ENCODE measurements at regions not wholly inside any gene's neighbourhood (a gene's known extent, or its start where the extent isn't known, plus 50 kb on each side); places are given as distances from the start of the nearest gene placed in this dataset.
A peak's percentile ranks its signal among the peaks of the same experiment; 100 is the strongest.

DNA sequence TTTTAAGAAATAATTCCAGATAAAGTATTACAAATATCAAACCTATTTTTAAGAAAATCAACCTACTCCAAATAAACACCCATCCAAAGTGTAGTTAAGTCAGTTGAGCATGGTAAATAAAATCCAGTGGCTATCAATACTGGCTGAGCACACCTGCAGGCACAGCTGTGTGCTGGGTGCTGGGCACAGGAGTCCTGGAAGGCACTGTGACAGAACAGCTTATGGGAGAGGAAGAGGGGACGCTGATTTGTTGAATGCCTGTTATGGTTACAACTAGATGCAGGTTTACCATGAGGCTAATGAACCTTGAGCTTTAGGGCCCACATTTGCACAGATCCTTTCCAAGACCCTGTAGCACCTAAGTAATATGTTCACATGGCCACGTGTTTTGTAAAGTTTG lies 202.7 kb downstream of the MTX2 start:
- DNase-seq, result no peak

GRCh38 chr2:176473177-176473576 lies 203.9 kb downstream of the MTX2 start:
- DNase-seq, result no peak

DNA sequence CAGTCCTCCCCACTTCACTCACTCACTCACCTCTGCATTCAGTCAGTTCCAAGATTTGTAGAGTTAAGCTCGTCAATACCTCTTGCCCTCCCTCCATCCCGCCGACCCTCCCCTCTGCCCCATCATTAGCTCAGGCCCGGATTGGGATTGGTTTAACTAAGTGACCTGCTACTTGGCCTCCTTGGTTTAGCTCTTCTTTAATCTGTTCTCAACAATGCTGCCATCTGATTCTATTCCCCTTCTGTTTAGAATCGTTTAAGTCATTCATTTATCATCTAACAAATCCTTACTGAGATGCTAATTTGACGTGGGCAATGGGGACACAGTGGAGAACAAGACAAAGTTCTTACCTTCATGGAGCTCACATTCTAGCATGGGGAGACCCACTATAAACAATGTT lies 204.6 kb downstream of the MTX2 start:
- no peak for DNase-seq

- DNase-seq, result no peak
These were observed 208.1 kb downstream of the MTX2 start for GRCh38 chr2:176477336-176477735.

DNA sequence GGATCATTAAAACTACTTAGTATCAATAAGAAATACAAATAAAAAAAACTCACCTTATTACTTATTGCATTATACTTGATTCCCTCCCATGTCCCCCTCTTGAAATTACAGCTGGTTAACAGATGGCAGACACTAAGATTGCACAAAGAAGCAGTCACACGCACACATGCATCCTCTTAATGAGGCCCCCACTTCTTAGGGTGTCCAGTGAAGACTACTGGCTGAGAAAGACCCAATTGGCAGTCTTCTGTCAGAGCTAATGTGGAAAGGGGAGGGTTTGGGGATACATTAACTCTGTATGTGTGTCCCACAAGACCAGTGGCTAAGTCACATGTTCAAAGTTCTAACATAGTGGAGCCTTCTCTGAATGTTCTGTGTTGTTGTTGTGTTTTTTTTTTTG lies 210.7 kb downstream of the MTX2 start:
- no peak for DNase-seq

GRCh38 chr2:176482107-176482506 lies 212.9 kb downstream of the MTX2 start:
- DNase-seq, result no peak

DNA sequence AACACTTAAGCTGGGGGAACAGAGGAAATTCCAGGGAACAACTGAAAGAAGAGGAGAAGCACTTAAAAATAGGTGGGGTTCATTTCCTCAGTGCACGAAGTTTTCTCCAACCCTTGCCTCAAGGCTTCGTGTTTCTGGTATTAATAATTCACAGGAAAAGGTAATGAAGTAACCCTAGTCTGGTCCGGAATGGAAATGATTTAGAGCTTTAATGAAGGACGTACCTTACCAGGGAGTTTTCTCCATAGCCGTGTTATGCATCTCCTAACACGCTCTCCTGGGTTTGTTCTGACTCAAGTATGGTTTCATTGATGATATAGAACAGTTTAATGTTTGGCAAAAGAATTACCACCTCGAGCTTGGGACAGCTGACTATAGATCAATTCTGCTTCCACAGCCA lies 214.2 kb downstream of the MTX2 start:
- DNase-seq, result no peak

DNA sequence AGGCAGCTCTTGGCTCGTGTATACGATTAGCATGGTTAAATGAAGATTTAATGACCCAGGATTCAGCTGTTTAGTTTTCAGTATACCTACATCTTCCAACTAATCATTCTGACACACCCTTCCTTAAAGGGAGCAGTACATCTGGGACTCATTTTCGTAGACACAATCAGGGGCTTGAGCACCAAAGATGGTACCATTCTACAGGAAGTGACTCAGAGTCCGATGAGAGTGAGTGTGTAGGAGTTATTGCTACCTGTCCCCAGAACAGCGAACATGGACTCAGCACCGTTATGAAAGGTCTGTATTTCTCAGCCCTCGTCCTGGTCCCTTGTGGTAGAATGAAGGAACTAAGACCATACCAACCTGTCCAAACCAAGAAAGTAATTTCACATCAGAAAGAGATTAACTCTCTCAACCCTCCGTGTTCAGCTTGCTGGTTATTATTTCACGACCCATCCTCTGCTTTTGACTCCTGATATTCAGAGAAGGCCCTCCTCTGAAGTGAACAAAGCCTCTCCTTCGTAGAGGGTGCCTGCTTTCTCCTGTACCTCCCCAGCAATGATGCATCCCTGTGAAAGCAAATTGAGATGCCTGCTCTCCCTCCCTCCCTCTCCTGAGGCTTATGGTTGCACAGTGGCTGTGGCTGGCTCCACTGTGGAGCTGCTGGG lies 214.8 kb downstream of the MTX2 start:
- no peak for DNase-seq

- DNase-seq, result no peak
These were observed 215.6 kb downstream of the MTX2 start for GRCh38 chr2:176484838-176485237.

DNA sequence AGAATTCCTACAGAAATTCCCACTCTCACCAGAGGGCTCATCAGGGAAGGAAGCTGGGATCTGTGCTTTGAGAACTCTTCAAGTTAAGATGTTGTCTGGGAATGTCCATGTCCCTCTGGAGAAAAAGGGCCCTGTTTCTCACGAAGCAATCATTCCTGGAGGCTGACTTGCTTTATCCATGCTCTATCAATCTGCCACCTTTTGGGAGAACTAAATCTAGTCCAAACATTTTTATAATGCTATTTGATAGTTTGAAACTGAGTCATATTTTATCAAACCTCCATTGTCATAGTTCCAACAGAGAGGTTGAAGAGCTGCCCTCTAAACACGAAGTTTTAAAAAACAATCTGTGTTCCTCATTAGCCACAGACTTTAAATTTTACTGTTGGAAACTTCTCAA lies 219.2 kb downstream of the MTX2 start:
- DNase-seq, result no peak

DNA sequence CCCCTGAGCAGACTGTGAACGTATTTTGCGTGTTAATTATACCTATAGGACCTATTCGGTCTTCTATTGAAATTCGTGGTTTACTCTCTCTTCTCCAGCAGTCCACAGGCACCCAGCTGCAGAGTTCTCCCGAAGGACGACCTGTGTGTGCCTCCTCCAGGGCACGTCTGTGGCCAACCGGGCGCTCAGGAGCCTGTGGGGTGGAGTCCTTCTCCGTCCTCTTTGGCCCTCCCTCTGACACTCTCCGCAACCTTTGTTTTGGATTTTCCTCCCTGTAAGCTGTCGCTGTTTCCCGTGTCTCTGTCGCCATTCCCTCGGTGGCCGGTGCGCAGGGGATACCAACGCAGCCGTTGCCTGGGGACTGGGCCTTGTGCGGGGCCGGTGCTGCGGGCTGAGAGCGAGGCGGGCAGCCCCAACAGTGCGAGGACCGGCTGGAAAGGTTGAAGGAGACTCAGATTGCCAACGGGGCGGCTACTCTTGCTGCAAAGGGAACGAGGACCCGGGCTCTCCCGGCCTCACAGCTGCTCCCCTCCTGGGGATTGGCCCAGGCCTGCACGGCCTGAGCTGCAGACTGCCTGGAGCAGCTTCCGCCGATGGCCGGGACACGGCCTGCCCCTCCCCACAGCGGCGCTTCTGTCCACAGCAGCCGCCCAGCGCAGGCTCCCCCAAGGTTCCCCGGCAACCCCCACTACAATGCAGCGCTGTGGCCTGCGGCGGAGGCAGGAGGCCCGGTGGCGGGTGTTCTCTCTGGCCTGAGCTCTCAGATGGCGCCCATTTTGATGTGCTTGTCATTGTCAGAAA lies 221.0 kb downstream of the MTX2 start:
- DNase-seq, result no peak

- DNase-seq, result peak in 2 of 3 donors; percentile 14 to 21
These were observed 222.1 kb downstream of the MTX2 start for GRCh38 chr2:176491172-176491904.

GRCh38 chr2:176492583-176492982 lies 223.3 kb downstream of the MTX2 start:
- DNase-seq, result no peak

GRCh38 chr2:176493226-176493825 lies 224.1 kb downstream of the MTX2 start:
- no peak for DNase-seq

DNA sequence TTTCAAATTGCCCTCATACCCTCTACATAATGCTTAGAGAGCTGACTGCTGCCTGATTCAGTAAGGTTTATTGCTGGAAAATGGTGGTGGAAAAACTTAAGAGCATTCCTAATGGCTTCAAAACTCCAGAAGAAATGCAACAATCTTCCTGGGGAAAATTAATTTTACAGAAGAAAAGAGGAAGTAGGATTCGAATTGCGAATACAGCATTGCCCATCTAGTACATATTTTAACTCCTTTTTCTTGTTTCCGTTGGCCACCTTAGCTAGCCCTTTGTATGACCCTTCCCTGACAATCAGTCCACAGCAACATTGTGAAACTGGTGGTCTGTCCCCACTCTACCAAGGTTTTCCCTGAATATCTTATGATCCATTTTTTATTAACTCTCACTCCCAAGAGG lies 224.7 kb downstream of the MTX2 start:
- peak in 1 of 3 donors; percentile 8 for DNase-seq

- DNase-seq, result peak; percentile 47 to 69 (median 54)
These were observed 225.7 kb downstream of the MTX2 start for GRCh38 chr2:176494949-176495353.

DNA sequence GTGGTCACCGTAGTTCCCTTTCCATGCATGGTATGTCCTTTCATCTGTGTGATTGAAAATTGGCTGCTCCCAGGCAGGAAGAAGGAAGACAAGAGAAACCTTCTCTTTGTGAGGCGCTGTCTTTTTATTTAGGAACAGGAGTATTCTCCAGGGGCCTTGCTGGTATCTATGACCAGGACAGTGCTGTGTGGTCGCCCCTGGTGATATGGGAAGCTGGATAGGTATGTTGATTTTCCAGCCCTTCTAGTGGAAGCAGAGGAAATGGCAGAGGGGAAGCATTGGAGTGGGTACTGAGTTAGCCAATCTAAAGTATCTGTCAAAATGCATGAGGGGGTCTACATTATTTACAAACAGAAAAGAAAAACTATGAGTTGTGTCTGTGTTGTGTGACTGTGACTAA lies 226.6 kb downstream of the MTX2 start:
- DNase-seq, result no peak

DNA sequence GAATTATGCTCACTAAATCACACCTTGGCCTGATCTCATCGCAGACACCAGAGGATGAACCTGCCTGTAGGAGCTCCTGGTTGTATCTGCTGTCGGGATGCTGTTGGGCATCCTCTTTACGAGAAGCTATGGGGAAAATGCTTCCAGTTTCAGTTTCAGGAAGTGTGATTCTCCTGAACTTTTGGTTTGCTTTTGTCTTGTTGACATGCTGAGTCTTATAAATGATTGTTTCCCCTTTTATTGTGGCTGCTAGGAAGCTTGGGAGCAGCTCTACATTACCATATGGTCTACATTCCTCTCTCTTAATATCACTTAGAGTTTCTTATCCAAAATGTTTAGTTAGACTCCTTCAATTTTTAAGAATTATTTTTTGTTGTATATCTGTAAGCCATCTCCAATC lies 227.5 kb downstream of the MTX2 start:
- peak; percentile 33 to 46 (median 38) for DNase-seq

DNA sequence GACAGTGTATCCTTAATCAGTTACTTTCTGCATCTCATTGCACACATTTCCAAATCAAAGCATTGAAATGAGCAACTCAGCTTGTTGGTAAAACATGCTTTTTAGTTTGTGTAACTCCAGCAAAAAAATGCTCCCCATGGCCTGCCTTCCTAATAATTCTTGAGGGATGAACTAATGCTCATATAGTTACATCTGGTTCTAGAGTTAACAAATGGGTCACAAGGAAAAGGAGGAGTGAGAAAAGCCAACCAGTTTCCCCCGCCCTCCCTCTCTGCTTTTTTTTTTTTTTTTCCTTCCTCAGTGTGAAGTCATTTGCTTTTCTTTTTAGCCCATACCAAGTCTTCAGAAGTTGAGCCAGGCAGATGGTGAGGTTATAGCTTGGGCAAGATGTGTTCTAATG lies 231.7 kb downstream of the MTX2 start:
- DNase-seq, result no peak

- DNase-seq, result no peak
These were observed 232.4 kb downstream of the MTX2 start for GRCh38 chr2:176501617-176502016.

DNA sequence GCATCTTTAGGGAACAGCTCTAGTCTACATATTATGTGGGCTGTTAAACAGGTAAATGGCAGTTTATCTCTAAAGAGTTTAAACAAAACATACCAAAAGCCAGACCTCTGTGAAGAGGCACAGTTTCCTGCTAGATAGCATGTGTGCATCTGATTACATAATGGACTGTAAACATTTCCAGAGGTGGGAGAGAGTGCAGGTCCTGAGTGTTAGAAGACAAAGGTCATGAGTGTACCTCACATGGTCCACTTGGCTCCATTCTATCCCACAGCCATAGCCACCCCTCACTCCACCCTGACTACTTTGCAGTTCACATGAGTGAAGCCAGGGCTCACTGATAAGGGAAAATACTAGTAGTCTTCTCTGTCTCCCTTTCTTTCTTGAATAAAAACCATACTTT lies 233.4 kb downstream of the MTX2 start:
- no peak for DNase-seq

- no peak for DNase-seq
These were observed 234.5 kb downstream of the MTX2 start for GRCh38 chr2:176503776-176504175.

GRCh38 chr2:176504440-176504839 lies 235.2 kb downstream of the MTX2 start:
- DNase-seq, result no peak

Measured in suppressor macrophage treated with lipopolysaccharide for 1 hour (primary cell).